Fibroblast of pulmonary artery (primary cell): ENCODE measurements at regions not wholly inside any gene's neighbourhood (a gene's known extent, or its start where the extent isn't known, plus 50 kb on each side); places are given as distances from the start of the nearest gene placed in this dataset.

Experiments
- DNase-seq: peaks from one replicate; pipeline ENCODE4 v3.0.0-alpha.2; 2010; ENCODE audit warnings: low read depth
- H3K4me3 ChIP-seq: replicated peaks from 2 replicates; pipeline ENCODE4 v1.5.1; 2011; ENCODE audit warnings: low read depth, mild to moderate bottlenecking, control low read depth, low read length, moderate library complexity
- CTCF ChIP-seq: IDR thresholded peaks from 2 replicates; pipeline ENCODE4 v1.5.1; 2011; ENCODE audit warnings: mild to moderate bottlenecking, control low read depth, low read length, inconsistent platforms; ENCODE audit errors: missing control alignments

GRCh38 chrX:39456894-39457604 lies 640.7 kb downstream of the BCOR start:
- no peak overlapping the region for H3K4me3 ChIP-seq
- no peak for TF ChIP-seq CTCF
- DNase-seq, result peak; percentile 10

- DNase-seq, result no peak
- no peak overlapping the region for H3K4me3 ChIP-seq
- no peak for TF ChIP-seq CTCF
Observed at GRCh38 chrX:39458779-39459178, 639.0 kb downstream of the BCOR start.

GRCh38 chrX:39459204-39459603 lies 638.6 kb downstream of the BCOR start:
- H3K4me3 ChIP-seq, result no peak overlapping the region
- no peak for DNase-seq
- no peak for TF ChIP-seq CTCF

- TF ChIP-seq CTCF, result no peak
- no peak for DNase-seq
- H3K4me3 ChIP-seq, result no peak overlapping the region
Observed at GRCh38 chrX:39459952-39460351, 637.8 kb downstream of the BCOR start.

GRCh38 chrX:39460499-39460898 lies 637.3 kb downstream of the BCOR start:
- DNase-seq, result no peak
- no peak for TF ChIP-seq CTCF

GRCh38 chrX:39462835-39463234 lies 634.9 kb downstream of the BCOR start:
- no peak overlapping the region for H3K4me3 ChIP-seq
- no peak for DNase-seq
- TF ChIP-seq CTCF, result no peak

More at GRCh38 chrX:39460499-39460898, 637.3 kb downstream of the BCOR start:
- no peak overlapping the region for H3K4me3 ChIP-seq

GRCh38 chrX:39464253-39464652 lies 633.5 kb downstream of the BCOR start:
- no peak overlapping the region for H3K4me3 ChIP-seq
- no peak for DNase-seq
- no peak for TF ChIP-seq CTCF
